HepG2 (cell line): ENCODE measurements at regions not wholly inside any gene's neighbourhood (a gene's known extent, or its start where the extent isn't known, plus 50 kb on each side); places are given as distances from the start of the nearest gene placed in this dataset.

Experiments
- ATAC-seq: fragments of 200-7000 bp; cut with Tn5 transposase; 3 replicates; pipeline ENCODE4 v1.9.1; 2020; ENCODE audit warnings: mild to moderate bottlenecking, moderate library complexity
- BruUV-seq: library from RNA; stranded (reverse); fragments of 400-500 nt; replicated peaks from 2 replicates; lab custom pipeline; 2021; lab: Mats Ljungman, UMichigan
- CTCF ChIA-PET: fragments of 300-600 bp; formaldehyde crosslinking; extraction: SDS; loops from one replicate; lab custom pipeline; 2021; ENCODE audit warnings: low total read pairs, inconsistent platforms, low intra/inter-chr PET ratio; lab: Yijun Ruan, JAX
- POLR2A ChIA-PET: fragments of 350-600 bp; sonication (Branson Sonifier 250); formaldehyde crosslinking; loops from one replicate; lab custom pipeline; 2020; ENCODE audit warnings: antibody characterized with exemption, inconsistent platforms; lab: Yijun Ruan, JAX
- DNase-seq: peaks from one replicate; pipeline ENCODE4 v3.0.0-alpha.2; 2015; ENCODE audit warnings: low spot score
- FAIRE-seq: peaks from 3 replicates; lab custom pipeline; 2011; peaks lifted over from hg19 to GRCh38; lab: Jason Lieb, UNC
- H2AFZ ChIP-seq: one replicate; pipeline ENCODE4 v1.6.1; 2011; ENCODE audit warnings: low read length, inconsistent platforms
- H3K27ac ChIP-seq: fragments of 300-600 bp; 3 replicates; pipeline ENCODE4 v1.8.0; 2011; ENCODE audit warnings: mixed run types, mild to moderate bottlenecking, mixed read lengths, low read length, inconsistent platforms; ENCODE audit not compliant: insufficient read depth; ENCODE audit errors: extremely low read length
- H3K27me3 ChIP-seq, 2 experiments: fragments of 200-600 bp in 1 of 2; 2 replicates in 1 of 2; 3 replicates in 1 of 2; pipeline versions ENCODE4 v1.6.0 to v1.8.0; 2011; ENCODE audit warnings: low read length in 2 of 2, mild to moderate bottlenecking in 2 of 2, moderate library complexity in 2 of 2, inconsistent platforms in 1 of 2; ENCODE audit not compliant: insufficient read depth in 2 of 2, control insufficient read depth in 1 of 2
- H3K36me3 ChIP-seq, 2 experiments: fragments of 200-600 bp in 1 of 2; replicated peaks in 1 of 2; 2 replicates in 1 of 2; 3 replicates in 1 of 2; pipeline versions ENCODE4 v1.5.1 to v1.8.0; 2011; ENCODE audit warnings: low read length in 2 of 2, inconsistent platforms in 1 of 2; ENCODE audit not compliant: insufficient read depth in 2 of 2, control insufficient read depth in 1 of 2
- H3K4me1 ChIP-seq: 2 replicates; pipeline ENCODE4 v1.5.1; 2012; ENCODE audit warnings: low read length, inconsistent platforms; ENCODE audit not compliant: insufficient read depth
- H3K4me2 ChIP-seq: 2 replicates; pipeline ENCODE4 v1.6.0; 2011; ENCODE audit warnings: low read depth, low read length, inconsistent platforms
- H3K4me3 ChIP-seq, 3 experiments: fragments of 200-600 bp in 1 of 3; sonication (generic), shearing (Covaris generic) in 1 of 3; replicated peaks in 1 of 3; 2 replicates each; pipeline ENCODE4 v1.5.1; 2011 to 2016; ENCODE audit warnings: low read length in 3 of 3, inconsistent platforms in 2 of 3, low read depth in 2 of 3, mild to moderate bottlenecking in 2 of 3, control low read depth in 1 of 3, mixed read lengths in 1 of 3; ENCODE audit not compliant: insufficient read depth in 1 of 3
- H3K79me2 ChIP-seq: one replicate; pipeline ENCODE4 v1.6.1; 2011; ENCODE audit warnings: low read length, inconsistent platforms; ENCODE audit not compliant: insufficient read depth
- H3K9ac ChIP-seq: 2 replicates; pipeline ENCODE4 v1.6.0; 2011; ENCODE audit warnings: mild to moderate bottlenecking, low read depth, low read length, inconsistent platforms; ENCODE audit not compliant: insufficient read depth
- H3K9me3 ChIP-seq: 2 replicates; pipeline ENCODE4 v1.5.1; 2012; ENCODE audit warnings: mild to moderate bottlenecking, low read length
- H4K20me1 ChIP-seq: 2 replicates; pipeline ENCODE4 v1.6.0; 2011; ENCODE audit warnings: inconsistent platforms, mild to moderate bottlenecking, low read length, moderate library complexity; ENCODE audit not compliant: insufficient read depth
- CTCF ChIP-seq: sonication (generic); formaldehyde crosslinking; IDR thresholded peaks from 2 replicates; pipeline ENCODE4 v1.5.0; 2020; ENCODE audit warnings: mild to moderate bottlenecking, missing genetic modification reagents, moderate library complexity
- GABPB1 ChIP-seq: IDR thresholded peaks from 2 replicates; pipeline ENCODE4 v1.6.1; 2016; ENCODE audit warnings: mild to moderate bottlenecking, missing genetic modification reagents, moderate library complexity, missing compliant biosample characterization
- GRHL1 ChIP-seq: sonication (generic); formaldehyde crosslinking; conservative IDR thresholded peaks from 2 replicates; pipeline ENCODE4 v1.8.0; 2022; ENCODE audit warnings: missing genetic modification reagents
- POGZ ChIP-seq: sonication (generic); formaldehyde crosslinking; IDR thresholded peaks from 2 replicates; pipeline ENCODE4 v1.4.0; 2020; ENCODE audit warnings: mild to moderate bottlenecking, missing genetic modification reagents
- PRPF4 ChIP-seq: fragments of 200-400 bp; formaldehyde crosslinking; IDR thresholded peaks from 2 replicates; pipeline ENCODE4 v1.6.1; 2016; ENCODE audit warnings: low read length, low read depth; ENCODE audit not compliant: poor library complexity, severe bottlenecking
- RNF219 ChIP-seq: sonication (generic); formaldehyde crosslinking; IDR thresholded peaks from 2 replicates; pipeline ENCODE4 v1.5.0; 2020; ENCODE audit warnings: mild to moderate bottlenecking, missing genetic modification reagents
- SMAD3 ChIP-seq: sonication (generic); formaldehyde crosslinking; IDR thresholded peaks from 2 replicates; pipeline ENCODE4 v1.4.0; 2020; ENCODE audit warnings: missing genetic modification reagents
- SOX13 ChIP-seq, 3 experiments: fragments of 450-650 bp in 1 of 3; sonication (generic) in 1 of 3; formaldehyde crosslinking in 1 of 3; IDR thresholded peaks in 2 of 3; conservative IDR thresholded peaks in 1 of 3; 2 replicates each; pipeline versions ENCODE4 v1.5.0 to v1.6.1; 2016 to 2020; ENCODE audit warnings: antibody characterized with exemption in 1 of 3, mild to moderate bottlenecking in 1 of 3, missing compliant biosample characterization in 1 of 3, missing genetic modification reagents in 1 of 3, moderate library complexity in 1 of 3
- ZBTB2 ChIP-seq: sonication (generic); formaldehyde crosslinking; IDR thresholded peaks from 2 replicates; pipeline ENCODE4 v1.8.0; 2022; ENCODE audit warnings: low read depth, missing genetic modification reagents
- ZNF205 ChIP-seq: IDR thresholded peaks from 2 replicates; pipeline ENCODE4 v1.6.1; 2018; ENCODE audit warnings: missing biosample characterization, missing genetic modification reagents
- WGBS: methylation state at CpG from one replicate; pipeline ENCODE4 v1.1.6; 2017; ENCODE audit warnings: low lambda C conversion rate; 5-methylcytosine and 5-hydroxymethylcytosine counted together
- in situ Hi-C: cut with HindIII; loops from 2 replicates; pipeline ENCODE4 v1.10.0; 2017; ENCODE audit warnings: low pct_unique_long_range_greater_than_20kb; ENCODE audit not compliant: extremely low pct_ligation_motif_present
- intact Hi-C: fragments of 100-400 bp; cut with micrococcal nuclease; formaldehyde crosslinking; loops from one replicate; pipeline ENCODE4 v1.10.0; 2022; ENCODE audit not compliant: unreplicated experiment

GRCh38 chr2:155692106-155692505 is 640.4 kb downstream of the NR4A2 start:
- ATAC-seq (no peak), FAIRE-seq (no peak), DNase-seq (no peak)
- CTCF ChIA-PET, result no interaction called here
- no peaks in the 10 kb centered on the region for H4K20me1 ChIP-seq
- no TSS peak for BruUV-seq
- no peaks in the 10 kb centered on the region for H3K9me3 ChIP-seq
- no peak overlapping the region for H3K4me3 ChIP-seq
- no peak overlapping the region for H3K9ac ChIP-seq
- TF ChIP-seq RNF219, result no peak
- H3K27me3 ChIP-seq, result no peaks in the 10 kb centered on the region
- no peaks in the 10 kb centered on the region for H3K36me3 ChIP-seq
- H3K4me2 ChIP-seq, result no peak overlapping the region
- intact Hi-C loops, result no loop called here
- in situ Hi-C loops, result no loop called here
- POLR2A ChIA-PET, result no interaction called here
- H2AFZ ChIP-seq, result no peak overlapping the region
- H3K4me1 ChIP-seq, result no peaks in the 10 kb centered on the region
- H3K27ac ChIP-seq, result no peak overlapping the region
- no peaks in the 10 kb centered on the region for H3K79me2 ChIP-seq

GRCh38 chr2:155690785-155691184 is 641.7 kb downstream of the NR4A2 start:
- intact Hi-C loops (no loop called here), in situ Hi-C loops (no loop called here)
- FAIRE-seq, result no peak
- no peak for DNase-seq
- Histone ChIP-seq H2AFZ (no peak overlapping the region), H4K20me1 (no peaks in the 10 kb centered on the region), H3K4me2 (no peak overlapping the region), H3K9ac (no peak overlapping the region), H3K27me3 (no peaks in the 10 kb centered on the region), H3K4me3 (no peak overlapping the region), H3K4me1 (no peaks in the 10 kb centered on the region), H3K27ac (no peak overlapping the region), H3K36me3 (no peaks in the 10 kb centered on the region), H3K9me3 (no peaks in the 10 kb centered on the region), H3K79me2 (no peaks in the 10 kb centered on the region)
- no TSS peak for BruUV-seq
- ChIA-PET CTCF (no interaction called here), POLR2A (no interaction called here)
- no peak for ATAC-seq
- 1% methylated on average over 2 of the region's 2 CpGs for WGBS
- TF ChIP-seq ZBTB2 (CRISPR knock-in tag) (no peak), PRPF4 (no peak), CTCF (no peak), ZNF205 (no peak), GABPB1 (CRISPR knock-in tag) (no peak), POGZ (CRISPR knock-in tag) (no peak), SOX13 (IDR thresholded peaks at IDR 0.05) (no peak), SOX13 (CRISPR knock-in tag; conservative IDR thresholded peaks at IDR 0.05 in 1 of 2, IDR thresholded peaks at IDR 0.05 in 1 of 2) (no peak), SMAD3 (CRISPR knock-in tag) (no peak), GRHL1 (CRISPR knock-in tag) (no peak)
